ENCODE measurements at regions not wholly inside any gene's neighbourhood (a gene's known extent, or its start where the extent isn't known, plus 50 kb on each side); places are given as distances from the start of the nearest gene placed in this dataset.

DNA sequence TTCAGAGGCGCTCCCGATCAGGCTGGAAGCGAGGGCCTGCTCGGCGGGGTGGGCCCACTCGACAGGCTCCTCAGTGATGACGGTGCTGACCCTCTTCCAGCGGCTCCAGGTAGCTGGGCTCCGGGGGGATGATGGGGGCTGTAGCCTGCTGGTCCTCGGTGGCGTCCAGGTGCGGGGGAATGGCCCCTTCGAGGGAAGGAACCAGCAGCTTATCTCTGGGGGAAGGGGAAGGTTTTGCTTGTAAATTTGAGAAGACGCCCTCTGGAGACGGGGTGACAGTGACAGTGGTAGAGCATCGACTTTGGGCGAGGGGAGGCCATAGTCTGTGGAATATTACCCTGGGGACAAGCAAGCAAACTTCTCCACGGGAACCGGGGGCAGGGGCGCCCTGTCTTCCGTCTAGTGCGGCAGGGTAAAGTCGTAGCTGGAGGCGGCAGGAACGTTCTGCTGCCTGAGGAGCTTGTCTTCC is 891.9 kb upstream of the LRRTM1 start:
- TF ChIP-seq, protein P1, sequence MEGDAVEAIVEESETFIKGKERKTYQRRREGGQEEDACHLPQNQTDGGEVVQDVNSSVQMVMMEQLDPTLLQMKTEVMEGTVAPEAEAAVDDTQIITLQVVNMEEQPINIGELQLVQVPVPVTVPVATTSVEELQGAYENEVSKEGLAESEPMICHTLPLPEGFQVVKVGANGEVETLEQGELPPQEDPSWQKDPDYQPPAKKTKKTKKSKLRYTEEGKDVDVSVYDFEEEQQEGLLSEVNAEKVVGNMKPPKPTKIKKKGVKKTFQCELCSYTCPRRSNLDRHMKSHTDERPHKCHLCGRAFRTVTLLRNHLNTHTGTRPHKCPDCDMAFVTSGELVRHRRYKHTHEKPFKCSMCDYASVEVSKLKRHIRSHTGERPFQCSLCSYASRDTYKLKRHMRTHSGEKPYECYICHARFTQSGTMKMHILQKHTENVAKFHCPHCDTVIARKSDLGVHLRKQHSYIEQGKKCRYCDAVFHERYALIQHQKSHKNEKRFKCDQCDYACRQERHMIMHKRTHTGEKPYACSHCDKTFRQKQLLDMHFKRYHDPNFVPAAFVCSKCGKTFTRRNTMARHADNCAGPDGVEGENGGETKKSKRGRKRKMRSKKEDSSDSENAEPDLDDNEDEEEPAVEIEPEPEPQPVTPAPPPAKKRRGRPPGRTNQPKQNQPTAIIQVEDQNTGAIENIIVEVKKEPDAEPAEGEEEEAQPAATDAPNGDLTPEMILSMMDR (IDR thresholded peaks at IDR 0.05; ENCODE audit: borderline replicate concordance, extremely low read depth, low read length, poor library complexity, severe bottlenecking), result no peak
- no peak for TF ChIP-seq EZH2 (IDR thresholded peaks at IDR 0.05; ENCODE audit: borderline replicate concordance, low read depth, low read length, severe bottlenecking)
